Neural progenitor cell (in vitro differentiated cells): ENCODE measurements at regions not wholly inside any gene's neighbourhood (a gene's known extent, or its start where the extent isn't known, plus 50 kb on each side); places are given as distances from the start of the nearest gene placed in this dataset.
A peak's percentile ranks its signal among the peaks of the same experiment; 100 is the strongest.

ENCODE experiments used
- DNase-seq: peaks from one replicate; pipeline ENCODE4 v3.0.0-alpha.2; 2016; ENCODE audit warnings: low spot score
- H2AFZ ChIP-seq: fragments of 200-600 bp; sonication (generic); replicated peaks from 2 replicates; pipeline ENCODE4 v1.6.1; 2016; ENCODE audit warnings: antibody characterized with exemption
- H3F3A ChIP-seq: fragments of 200-600 bp; sonication (generic); 2 replicates; pipeline ENCODE4 v1.6.1; 2016; ENCODE audit warnings: antibody characterized with exemption, low read depth
- H3K27ac ChIP-seq: fragments of 200-600 bp; sonication (generic); 2 replicates; pipeline ENCODE4 v1.5.1; 2016; ENCODE audit warnings: mild to moderate bottlenecking
- H3K27me3 ChIP-seq: fragments of 200-600 bp; sonication (generic); 2 replicates; pipeline ENCODE4 v1.6.1; 2016; ENCODE audit warnings: mild to moderate bottlenecking, moderate library complexity
- H3K36me3 ChIP-seq: fragments of 200-600 bp; sonication (generic); 2 replicates; pipeline ENCODE4 v1.5.1; 2016
- H3K4me1 ChIP-seq: fragments of 200-600 bp; sonication (generic); 2 replicates; pipeline ENCODE4 v1.6.1; 2016; ENCODE audit warnings: mixed run types
- H3K4me2 ChIP-seq: fragments of 200-600 bp; sonication (generic); 2 replicates; pipeline ENCODE4 v1.6.1; 2016
- H3K4me3 ChIP-seq: fragments of 200-600 bp; sonication (generic); 2 replicates; pipeline ENCODE4 v1.5.1; 2016
- H3K79me2 ChIP-seq: fragments of 200-600 bp; sonication (generic); 2 replicates; pipeline ENCODE4 v1.6.1; 2016; ENCODE audit warnings: low read depth
- H3K9ac ChIP-seq: fragments of 200-600 bp; sonication (generic); 2 replicates; pipeline ENCODE4 v1.6.1; 2016
- H3K9me3 ChIP-seq: fragments of 200-600 bp; sonication (generic); 2 replicates; pipeline ENCODE4 v1.5.1; 2016; ENCODE audit warnings: low read depth
- H4K20me1 ChIP-seq: fragments of 200-600 bp; sonication (generic); 2 replicates; pipeline ENCODE4 v1.6.1; 2016; ENCODE audit warnings: low read depth
- H3K27ac Mint-ChIP-seq: 3 replicates; pipeline ENCODE4 v1.8.0; 2021; ENCODE audit warnings: mixed read lengths
- H3K27me3 Mint-ChIP-seq: 2 replicates; pipeline ENCODE4 v1.8.0; 2022; ENCODE audit warnings: low read depth, mild to moderate bottlenecking, inconsistent platforms, moderate library complexity, mixed read lengths; ENCODE audit not compliant: insufficient read depth
- H3K36me3 Mint-ChIP-seq: 3 replicates; pipeline ENCODE4 v1.8.0; 2021; ENCODE audit warnings: mixed read lengths
- H3K4me1 Mint-ChIP-seq: 3 replicates; pipeline ENCODE4 v1.8.0; 2021; ENCODE audit warnings: mixed read lengths
- H3K4me3 Mint-ChIP-seq: 3 replicates; pipeline ENCODE4 v1.8.0; 2021; ENCODE audit warnings: mild to moderate bottlenecking, moderate library complexity, mixed read lengths
- H3K9me3 Mint-ChIP-seq: 3 replicates; pipeline ENCODE4 v1.8.0; 2020; ENCODE audit warnings: mixed read lengths
- EZH2 ChIP-seq: fragments of 200-600 bp; sonication (generic); IDR thresholded peaks from 2 replicates; pipeline ENCODE4 v1.6.1; 2017; ENCODE audit warnings: antibody characterized with exemption, mild to moderate bottlenecking, moderate library complexity
- EZH2phosphoT487 ChIP-seq: fragments of 200-600 bp; sonication (generic); IDR thresholded peaks from 2 replicates; pipeline ENCODE4 v1.6.1; 2017; ENCODE audit warnings: antibody characterized with exemption
- TF ChIP-seq, protein P1 (sequence below): fragments of 200-600 bp; sonication (generic); IDR thresholded peaks from 2 replicates; pipeline ENCODE4 v1.5.1; 2017; ENCODE audit warnings: antibody characterized with exemption, mild to moderate bottlenecking

DNA sequence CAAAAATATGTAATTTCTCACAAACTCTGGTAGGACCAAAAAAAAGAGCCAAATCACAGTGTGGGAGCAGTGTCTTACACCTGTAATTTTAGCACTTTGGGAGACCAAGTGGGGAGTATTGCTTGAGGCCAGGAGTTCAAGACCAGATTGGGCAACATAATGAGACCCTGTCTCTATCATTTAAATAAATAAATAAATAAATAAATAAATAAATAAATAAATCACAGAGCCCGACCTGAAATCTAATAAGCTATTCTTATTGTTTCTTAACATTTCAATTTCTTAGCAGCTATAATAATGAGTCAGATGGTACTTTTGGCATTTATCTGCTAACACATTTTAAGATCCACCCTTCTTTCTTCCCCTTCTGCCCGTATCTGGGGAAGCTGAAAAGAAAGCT, 1229.6 kb downstream of the SUCLG1 start:
- Mint-ChIP-seq H3K4me3 (peak overlapping the region; percentile 2), H3K27ac (no peak overlapping the region), H3K27me3 (no peaks in the 10 kb centered on the region), H3K36me3 (no peaks in the 10 kb centered on the region), H3K4me1 (peaks cover 3% of the 10 kb centered on the region), H3K9me3 (no peaks in the 10 kb centered on the region)
- Histone ChIP-seq H3K4me1 (peaks cover 8% of the 10 kb centered on the region), H2AFZ (no peak overlapping the region), H3F3A (no peaks in the 10 kb centered on the region), H3K27me3 (no peaks in the 10 kb centered on the region), H3K4me2 (no peak overlapping the region), H3K4me3 (no peak overlapping the region), H4K20me1 (no peaks in the 10 kb centered on the region), H3K27ac (no peak overlapping the region), H3K79me2 (no peaks in the 10 kb centered on the region), H3K9me3 (no peaks in the 10 kb centered on the region), H3K9ac (no peak overlapping the region), H3K36me3 (no peaks in the 10 kb centered on the region)
- TF ChIP-seq EZH2 (no peak), EZH2phosphoT487 (no peak)
- TF ChIP-seq, protein P1, sequence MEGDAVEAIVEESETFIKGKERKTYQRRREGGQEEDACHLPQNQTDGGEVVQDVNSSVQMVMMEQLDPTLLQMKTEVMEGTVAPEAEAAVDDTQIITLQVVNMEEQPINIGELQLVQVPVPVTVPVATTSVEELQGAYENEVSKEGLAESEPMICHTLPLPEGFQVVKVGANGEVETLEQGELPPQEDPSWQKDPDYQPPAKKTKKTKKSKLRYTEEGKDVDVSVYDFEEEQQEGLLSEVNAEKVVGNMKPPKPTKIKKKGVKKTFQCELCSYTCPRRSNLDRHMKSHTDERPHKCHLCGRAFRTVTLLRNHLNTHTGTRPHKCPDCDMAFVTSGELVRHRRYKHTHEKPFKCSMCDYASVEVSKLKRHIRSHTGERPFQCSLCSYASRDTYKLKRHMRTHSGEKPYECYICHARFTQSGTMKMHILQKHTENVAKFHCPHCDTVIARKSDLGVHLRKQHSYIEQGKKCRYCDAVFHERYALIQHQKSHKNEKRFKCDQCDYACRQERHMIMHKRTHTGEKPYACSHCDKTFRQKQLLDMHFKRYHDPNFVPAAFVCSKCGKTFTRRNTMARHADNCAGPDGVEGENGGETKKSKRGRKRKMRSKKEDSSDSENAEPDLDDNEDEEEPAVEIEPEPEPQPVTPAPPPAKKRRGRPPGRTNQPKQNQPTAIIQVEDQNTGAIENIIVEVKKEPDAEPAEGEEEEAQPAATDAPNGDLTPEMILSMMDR = no peak
- no peak for DNase-seq

DNA sequence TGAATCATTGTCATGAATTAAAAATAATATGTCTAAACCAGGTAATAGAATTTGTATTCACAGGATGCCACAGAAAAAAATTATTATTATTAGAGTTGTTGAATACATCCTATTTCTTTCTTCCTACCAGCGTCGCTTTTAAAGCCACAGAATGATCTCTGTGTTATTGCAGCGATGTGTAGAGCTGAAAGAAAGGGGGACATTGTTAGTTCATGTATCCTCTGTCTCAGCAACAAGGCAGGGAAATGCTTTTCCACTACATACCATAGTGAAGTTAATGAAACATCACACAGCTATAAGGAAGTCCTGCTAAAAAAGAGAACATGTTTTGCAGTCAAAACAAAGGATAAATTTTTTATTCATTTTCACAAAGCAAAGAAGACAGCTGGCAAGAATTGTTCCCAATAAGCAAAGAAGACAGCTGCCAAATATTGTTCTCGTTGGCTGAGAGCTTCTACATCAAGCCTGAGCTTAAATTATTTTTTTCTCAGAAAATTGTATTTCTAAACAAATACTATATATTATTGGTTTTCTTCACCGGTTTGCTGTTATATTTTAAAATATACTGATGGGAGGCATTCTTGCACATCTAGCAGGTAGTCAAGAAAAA, 1234.4 kb downstream of the SUCLG1 start:
- TF ChIP-seq EZH2phosphoT487 = no peak
- TF ChIP-seq, protein P1 = no peak
- no peak for TF ChIP-seq EZH2
- no peak overlapping the region for H3K4me3 ChIP-seq
- Mint-ChIP-seq H3K27me3 (no peaks in the 10 kb centered on the region), H3K9me3 (no peaks in the 10 kb centered on the region), H3K4me1 (no peaks in the 10 kb centered on the region), H3K4me3 (no peak overlapping the region), H3K27ac (no peak overlapping the region), H3K36me3 (no peaks in the 10 kb centered on the region)
- H4K20me1 ChIP-seq = no peaks in the 10 kb centered on the region
- no peaks in the 10 kb centered on the region for H3K36me3 ChIP-seq
- H3K4me1 ChIP-seq = no peaks in the 10 kb centered on the region
- H3K9ac ChIP-seq = no peak overlapping the region
- no peaks in the 10 kb centered on the region for H3K9me3 ChIP-seq
- no peaks in the 10 kb centered on the region for H3K79me2 ChIP-seq
- H3K4me2 ChIP-seq = no peak overlapping the region
- DNase-seq = no peak
- H3F3A ChIP-seq = no peaks in the 10 kb centered on the region
- no peak overlapping the region for H3K27ac ChIP-seq
- H3K27me3 ChIP-seq = no peaks in the 10 kb centered on the region
- H2AFZ ChIP-seq = no peak overlapping the region

DNA sequence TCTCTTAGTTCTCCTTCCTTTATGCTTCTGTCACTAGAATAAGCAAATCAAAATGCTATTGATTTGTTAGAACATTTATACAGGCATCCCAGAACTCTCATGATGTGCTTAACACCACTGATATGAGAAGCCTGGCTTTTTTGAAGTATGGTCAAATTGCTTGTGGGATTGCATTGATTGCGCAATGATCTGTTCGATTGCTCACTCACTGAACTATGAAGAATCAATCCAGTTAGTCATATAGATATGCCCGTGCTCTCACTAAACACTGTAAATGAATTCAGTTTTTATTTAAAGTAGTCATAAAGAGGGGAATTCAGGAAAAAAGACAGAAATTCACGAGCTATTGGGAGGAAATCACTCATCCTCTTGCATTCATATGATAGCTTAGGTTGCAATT, 1237.8 kb downstream of the SUCLG1 start:
- Mint-ChIP-seq H3K27ac (no peak overlapping the region), H3K9me3 (no peaks in the 10 kb centered on the region), H3K36me3 (no peaks in the 10 kb centered on the region), H3K4me3 (no peak overlapping the region), H3K27me3 (no peaks in the 10 kb centered on the region), H3K4me1 (no peaks in the 10 kb centered on the region)
- Histone ChIP-seq H3K4me2 (no peak overlapping the region), H3K36me3 (no peaks in the 10 kb centered on the region), H3K9me3 (no peaks in the 10 kb centered on the region), H3K27me3 (no peaks in the 10 kb centered on the region), H3F3A (no peaks in the 10 kb centered on the region), H3K4me3 (no peak overlapping the region), H3K79me2 (no peaks in the 10 kb centered on the region), H4K20me1 (no peaks in the 10 kb centered on the region), H3K4me1 (no peaks in the 10 kb centered on the region), H3K27ac (no peak overlapping the region), H3K9ac (no peak overlapping the region), H2AFZ (no peak overlapping the region)
- TF ChIP-seq, protein P1 = no peak
- no peak for DNase-seq
